GM12878 (cell line): ENCODE measurements at regions not wholly inside any gene's neighbourhood (a gene's known extent, or its start where the extent isn't known, plus 50 kb on each side); places are given as distances from the start of the nearest gene placed in this dataset.

ENCODE experiments used
- EZH2 ChIP-seq: IDR thresholded peaks from 2 replicates; pipeline ENCODE4 v1.6.1; 2012; ENCODE audit warnings: low read depth, mild to moderate bottlenecking, control low read depth, inconsistent platforms, low read length, borderline replicate concordance; ENCODE audit not compliant: control insufficient read depth
- FOS ChIP-seq: IDR thresholded peaks from 3 replicates; pipeline ENCODE4 v1.6.1; 2011; ENCODE audit warnings: borderline replicate concordance; ENCODE audit not compliant: insufficient read length; ENCODE audit errors: extremely low read depth
- HCFC1 ChIP-seq: fragments of 150-350 bp; IDR thresholded peaks from 2 replicates; pipeline ENCODE4 v1.6.1; 2014; ENCODE audit warnings: low read length
- HDGF ChIP-seq: fragments of 450-650 bp; IDR thresholded peaks from 2 replicates; pipeline ENCODE4 v1.6.1; 2016; ENCODE audit warnings: antibody characterized with exemption
- NFYB ChIP-seq: IDR thresholded peaks from 2 replicates; pipeline ENCODE4 v1.6.1; 2011; ENCODE audit warnings: low read depth, mild to moderate bottlenecking, low read length, improper control_type of control experiment, moderate library complexity; ENCODE audit not compliant: insufficient read depth

GRCh38 chr9:99387431-99387830, 165.3 kb downstream of the SEC61B start:
- TF ChIP-seq HDGF (no peak), FOS (no peak), NFYB (no peak), EZH2 (no peak), HCFC1 (no peak)
